Suprapubic skin (tissue), 4 donors: ENCODE measurements at regions not wholly inside any gene's neighbourhood (a gene's known extent, or its start where the extent isn't known, plus 50 kb on each side); places are given as distances from the start of the nearest gene placed in this dataset.
"Not testable (repeated sequence)": the region's sequence is repeated elsewhere in the genome, so short reads cannot be mapped to it uniquely, and the experiment has no call there.

Experiments
- DNase-seq, 2 donors: peaks; one replicate each; pipeline ENCODE4 v3.0.0-alpha.2; 2019; ENCODE audit warnings: low spot score in 2 of 2
- H3K27ac ChIP-seq: fragments of 200-600 bp; sonication (generic); one replicate; pipeline ENCODE4 v1.5.1; 2019
- H3K27me3 ChIP-seq: fragments of 200-600 bp; sonication (generic); one replicate; pipeline ENCODE4 v1.5.1; 2019
- H3K36me3 ChIP-seq: fragments of 200-600 bp; sonication (generic); one replicate; pipeline ENCODE4 v1.5.1; 2019
- H3K4me1 ChIP-seq: fragments of 200-600 bp; sonication (generic); one replicate; pipeline ENCODE4 v1.5.1; 2019
- H3K4me3 ChIP-seq: fragments of 200-600 bp; sonication (generic); one replicate; pipeline ENCODE4 v1.5.1; 2019; ENCODE audit warnings: mild to moderate bottlenecking
- H3K9me3 ChIP-seq: fragments of 200-600 bp; sonication (generic); one replicate; pipeline ENCODE4 v1.5.1; 2019
- EP300 ChIP-seq: sonication (generic); formaldehyde crosslinking; IDR thresholded peaks from one replicate; pipeline ENCODE4 v1.6.1; 2017; ENCODE audit warnings: antibody characterized with exemption
- POLR2A ChIP-seq, 2 donors: fragments of 450-650 bp; IDR thresholded peaks; one replicate each; pipeline ENCODE4 v1.6.1; 2017; ENCODE audit warnings: antibody characterized with exemption in 2 of 2, mild to moderate bottlenecking in 2 of 2, moderate library complexity in 2 of 2
- POLR2AphosphoS5 ChIP-seq, 3 donors: sonication (generic); formaldehyde crosslinking; IDR thresholded peaks; one replicate each; pipeline ENCODE4 v1.6.1; 2017; ENCODE audit warnings: antibody characterized with exemption in 3 of 3
- WGBS: methylation state at CpG from one replicate; pipeline ENCODE4 v1.1.5; 2018; 5-methylcytosine and 5-hydroxymethylcytosine counted together
- TF ChIP-seq, protein P1 (sequence below), 2 donors: fragments of 200-600 bp in 1 of 2; fragments of 450-650 bp in 1 of 2; sonication (generic) in 1 of 2; IDR thresholded peaks; one replicate each; pipeline ENCODE4 v1.5.1; 2016 to 2019; ENCODE audit warnings: antibody characterized with exemption in 2 of 2, mild to moderate bottlenecking in 1 of 2, moderate library complexity in 1 of 2

GRCh38 chr15:26070095-26070532 is 207.0 kb upstream of the ATP10A start:
- TF ChIP-seq POLR2A (IDR thresholded peaks at IDR 0.05) (no peak), EP300 (no peak), POLR2AphosphoS5 (IDR thresholded peaks at IDR 0.05) (no peak)
- TF ChIP-seq, protein P1, sequence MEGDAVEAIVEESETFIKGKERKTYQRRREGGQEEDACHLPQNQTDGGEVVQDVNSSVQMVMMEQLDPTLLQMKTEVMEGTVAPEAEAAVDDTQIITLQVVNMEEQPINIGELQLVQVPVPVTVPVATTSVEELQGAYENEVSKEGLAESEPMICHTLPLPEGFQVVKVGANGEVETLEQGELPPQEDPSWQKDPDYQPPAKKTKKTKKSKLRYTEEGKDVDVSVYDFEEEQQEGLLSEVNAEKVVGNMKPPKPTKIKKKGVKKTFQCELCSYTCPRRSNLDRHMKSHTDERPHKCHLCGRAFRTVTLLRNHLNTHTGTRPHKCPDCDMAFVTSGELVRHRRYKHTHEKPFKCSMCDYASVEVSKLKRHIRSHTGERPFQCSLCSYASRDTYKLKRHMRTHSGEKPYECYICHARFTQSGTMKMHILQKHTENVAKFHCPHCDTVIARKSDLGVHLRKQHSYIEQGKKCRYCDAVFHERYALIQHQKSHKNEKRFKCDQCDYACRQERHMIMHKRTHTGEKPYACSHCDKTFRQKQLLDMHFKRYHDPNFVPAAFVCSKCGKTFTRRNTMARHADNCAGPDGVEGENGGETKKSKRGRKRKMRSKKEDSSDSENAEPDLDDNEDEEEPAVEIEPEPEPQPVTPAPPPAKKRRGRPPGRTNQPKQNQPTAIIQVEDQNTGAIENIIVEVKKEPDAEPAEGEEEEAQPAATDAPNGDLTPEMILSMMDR (IDR thresholded peaks at IDR 0.05): no peak
- WGBS: 46% methylated on average over 8 of the region's 8 CpGs
- Histone ChIP-seq H3K9me3 (no peaks in the 10 kb centered on the region), H3K4me1 (no peaks in the 10 kb centered on the region), H3K4me3 (no peak overlapping the region), H3K27me3 (peaks cover 4% of the 10 kb centered on the region), H3K27ac (no peak overlapping the region), H3K36me3 (no peaks in the 10 kb centered on the region)
- no peak for DNase-seq

- TF ChIP-seq EP300: no peak
- H3K27me3 ChIP-seq: peaks cover 4% of the 10 kb centered on the region
Measured at GRCh38 chr15:26069231-26069641, 206.1 kb upstream of the ATP10A start.

GRCh38 chr15:26066896-26067295 is 203.8 kb upstream of the ATP10A start:
- no peak overlapping the region for H3K4me3 ChIP-seq
- no peak overlapping the region for H3K27ac ChIP-seq
- no peaks in the 10 kb centered on the region for H3K9me3 ChIP-seq
- TF ChIP-seq, protein P1 (IDR thresholded peaks at IDR 0.05): no peak
- TF ChIP-seq POLR2AphosphoS5 (IDR thresholded peaks at IDR 0.05) (no peak), EP300 (no peak), POLR2A (IDR thresholded peaks at IDR 0.05) (no peak)
- no peak for DNase-seq
- peaks cover 4% of the 10 kb centered on the region for H3K27me3 ChIP-seq
- H3K36me3 ChIP-seq: no peaks in the 10 kb centered on the region
- no peaks in the 10 kb centered on the region for H3K4me1 ChIP-seq
- WGBS: 57% methylated on average over 2 of the region's 2 CpGs

More at GRCh38 chr15:26069231-26069641, 206.1 kb upstream of the ATP10A start:
- Histone ChIP-seq H3K4me3 (no peak overlapping the region), H3K9me3 (no peaks in the 10 kb centered on the region), H3K4me1 (no peaks in the 10 kb centered on the region), H3K27ac (no peak overlapping the region), H3K36me3 (no peaks in the 10 kb centered on the region)
- no peak for DNase-seq
- 57% methylated on average over 1 of the region's 1 CpG for WGBS

DNA sequence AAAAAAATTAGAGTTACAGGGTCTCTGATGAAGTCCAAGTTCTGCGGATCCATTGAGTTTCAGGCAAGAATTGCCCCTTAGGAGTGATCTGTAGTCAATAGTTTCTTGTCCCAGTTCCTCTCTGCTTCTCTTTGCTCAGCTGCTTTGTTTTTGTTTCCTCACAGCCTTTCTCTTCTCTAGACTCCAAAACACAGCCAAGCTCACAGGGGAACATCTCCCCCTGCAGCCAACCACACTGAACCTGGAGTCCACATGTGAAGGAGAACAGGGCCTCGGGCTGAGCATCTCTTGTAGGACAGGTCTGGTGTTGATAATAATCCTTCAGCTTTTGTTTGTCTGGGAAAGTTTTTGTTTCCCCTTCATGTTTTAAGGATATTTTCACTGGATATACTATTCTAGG is 202.6 kb upstream of the ATP10A start:
- Histone ChIP-seq H3K9me3 (no peaks in the 10 kb centered on the region), H3K4me3 (no peak overlapping the region), H3K4me1 (no peaks in the 10 kb centered on the region), H3K36me3 (no peaks in the 10 kb centered on the region), H3K27ac (no peak overlapping the region), H3K27me3 (no peaks in the 10 kb centered on the region)
- TF ChIP-seq, protein P1 (IDR thresholded peaks at IDR 0.05): no peak
- TF ChIP-seq EP300 (no peak), POLR2A (IDR thresholded peaks at IDR 0.05) (no peak), POLR2AphosphoS5 (IDR thresholded peaks at IDR 0.05) (no peak)
- WGBS: 74% methylated on average over 2 of the region's 2 CpGs
- no peak for DNase-seq

DNA sequence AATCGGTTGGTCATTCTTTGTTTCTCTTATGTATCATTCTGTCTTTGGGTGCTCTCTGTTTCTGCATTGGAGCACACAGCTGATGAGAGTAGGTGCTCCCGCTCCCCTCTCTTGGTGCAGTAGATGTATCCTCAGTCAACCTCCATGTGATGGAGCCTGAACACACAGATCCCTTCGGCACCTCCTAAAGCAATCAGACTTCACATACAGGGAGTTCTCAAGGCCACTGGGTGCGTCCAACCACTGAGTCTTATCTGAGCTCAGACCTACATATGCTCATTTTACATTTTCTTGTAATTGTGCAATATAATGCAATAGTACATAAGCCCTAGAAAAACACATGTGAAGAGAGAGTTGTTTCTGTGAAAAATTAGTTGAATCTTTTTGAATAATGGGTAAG is 198.1 kb upstream of the ATP10A start:
- Histone ChIP-seq H3K27ac (no peak overlapping the region), H3K4me3 (no peak overlapping the region), H3K27me3 (no peaks in the 10 kb centered on the region), H3K4me1 (no peaks in the 10 kb centered on the region), H3K9me3 (no peaks in the 10 kb centered on the region), H3K36me3 (no peaks in the 10 kb centered on the region)
- 87% methylated on average over 4 of the region's 4 CpGs for WGBS
- TF ChIP-seq POLR2A (IDR thresholded peaks at IDR 0.05): no peak
- TF ChIP-seq EP300: no peak
- TF ChIP-seq POLR2AphosphoS5 (IDR thresholded peaks at IDR 0.05): no peak
- TF ChIP-seq, protein P1 (IDR thresholded peaks at IDR 0.05): no peak
- DNase-seq: no peak

- not testable (repeated sequence) for H3K9me3 ChIP-seq, DNase-seq, H3K27ac ChIP-seq, H3K4me3 ChIP-seq, H3K4me1 ChIP-seq, H3K27me3 ChIP-seq, H3K36me3 ChIP-seq
- 82% methylated on average over 23 of the region's 29 CpGs for WGBS
Measured at GRCh38 chr15:26056766-26057165, 193.6 kb upstream of the ATP10A start.
